ENCODE measurements at regions not wholly inside any gene's neighbourhood (a gene's known extent, or its start where the extent isn't known, plus 50 kb on each side); places are given as distances from the start of the nearest gene placed in this dataset.

DNA sequence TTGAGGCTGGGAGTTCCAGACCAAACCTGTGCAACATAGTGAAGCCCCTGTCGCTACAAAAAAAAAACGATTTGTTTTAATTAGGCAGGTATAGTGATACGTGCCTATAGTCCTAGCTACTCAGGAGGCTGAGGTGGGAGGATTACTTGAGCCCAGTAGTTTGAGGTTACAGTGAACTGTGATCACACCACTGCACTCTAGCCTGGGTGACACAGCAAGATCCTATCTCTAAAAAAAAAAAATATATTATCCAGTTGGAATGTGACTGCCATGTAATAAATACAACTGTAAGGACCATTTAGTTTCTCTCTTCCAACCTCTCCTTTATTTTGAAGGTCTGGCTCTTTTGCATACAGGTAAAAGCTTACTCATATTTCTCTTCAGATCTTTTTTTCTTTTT lies 571.5 kb downstream of the UTRN start:
- TF ChIP-seq POLR2AphosphoS5 (IDR thresholded peaks at IDR 0.05) = no peak
- TF ChIP-seq, protein P1, sequence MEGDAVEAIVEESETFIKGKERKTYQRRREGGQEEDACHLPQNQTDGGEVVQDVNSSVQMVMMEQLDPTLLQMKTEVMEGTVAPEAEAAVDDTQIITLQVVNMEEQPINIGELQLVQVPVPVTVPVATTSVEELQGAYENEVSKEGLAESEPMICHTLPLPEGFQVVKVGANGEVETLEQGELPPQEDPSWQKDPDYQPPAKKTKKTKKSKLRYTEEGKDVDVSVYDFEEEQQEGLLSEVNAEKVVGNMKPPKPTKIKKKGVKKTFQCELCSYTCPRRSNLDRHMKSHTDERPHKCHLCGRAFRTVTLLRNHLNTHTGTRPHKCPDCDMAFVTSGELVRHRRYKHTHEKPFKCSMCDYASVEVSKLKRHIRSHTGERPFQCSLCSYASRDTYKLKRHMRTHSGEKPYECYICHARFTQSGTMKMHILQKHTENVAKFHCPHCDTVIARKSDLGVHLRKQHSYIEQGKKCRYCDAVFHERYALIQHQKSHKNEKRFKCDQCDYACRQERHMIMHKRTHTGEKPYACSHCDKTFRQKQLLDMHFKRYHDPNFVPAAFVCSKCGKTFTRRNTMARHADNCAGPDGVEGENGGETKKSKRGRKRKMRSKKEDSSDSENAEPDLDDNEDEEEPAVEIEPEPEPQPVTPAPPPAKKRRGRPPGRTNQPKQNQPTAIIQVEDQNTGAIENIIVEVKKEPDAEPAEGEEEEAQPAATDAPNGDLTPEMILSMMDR (IDR thresholded peaks at IDR 0.05) = no peak
- no peak for TF ChIP-seq POLR2A (IDR thresholded peaks at IDR 0.05)

Measured in upper lobe of left lung (tissue), 4 donors.